Effector memory CD8-positive, alpha-beta T cell (primary cell): ENCODE measurements at regions not wholly inside any gene's neighbourhood (a gene's known extent, or its start where the extent isn't known, plus 50 kb on each side); places are given as distances from the start of the nearest gene placed in this dataset.

ENCODE experiments used
- ATAC-seq: fragments of 150-1000 bp; cut with Tn5 transposase; replicated peaks from 2 replicates; pipeline ENCODE4 v1.10.0; 2021; ENCODE audit warnings: mild to moderate bottlenecking, moderate library complexity
- DNase-seq, 3 experiments: peaks; one replicate each; pipeline ENCODE4 v3.0.0; 2021
- H3K27ac Mint-ChIP-seq, 2 donors: one replicate each; pipeline ENCODE4 v1.8.0; 2022; ENCODE audit warnings: mild to moderate bottlenecking in 2 of 2, mixed read lengths in 2 of 2, moderate library complexity in 2 of 2
- H3K27me3 Mint-ChIP-seq, 2 donors: one replicate each; pipeline ENCODE4 v1.8.0; 2022; ENCODE audit warnings: mixed read lengths in 2 of 2
- H3K36me3 Mint-ChIP-seq: one replicate; pipeline ENCODE4 v1.8.0; 2022; ENCODE audit warnings: mild to moderate bottlenecking, moderate library complexity, mixed read lengths; ENCODE audit not compliant: insufficient read depth
- H3K4me1 Mint-ChIP-seq, 2 donors: one replicate each; pipeline ENCODE4 v1.8.0; 2022; ENCODE audit warnings: low read depth in 2 of 2, mixed read lengths in 2 of 2
- H3K4me3 Mint-ChIP-seq, 2 donors: one replicate each; pipeline ENCODE4 v1.8.0; 2022; ENCODE audit warnings: mild to moderate bottlenecking in 2 of 2, mixed read lengths in 2 of 2, moderate library complexity in 2 of 2
- H3K9me3 Mint-ChIP-seq, 2 donors: one replicate each; pipeline ENCODE4 v1.8.0; 2022; ENCODE audit warnings: mixed read lengths in 2 of 2

GRCh38 chr2:116645155-116645554, 1169.3 kb upstream of the DDX18 start:
- Mint-ChIP-seq H3K27ac (no peak overlapping the region), H3K36me3 (no peaks in the 10 kb centered on the region), H3K9me3 (peaks cover 0 to 6% of the 10 kb centered on the region in 2 donors), H3K27me3 (no peaks in the 10 kb centered on the region), H3K4me1 (no peaks in the 10 kb centered on the region), H3K4me3 (no peak overlapping the region)
- ATAC-seq (no peak), DNase-seq (no peak)

GRCh38 chr2:116668691-116669090, 1145.8 kb upstream of the DDX18 start:
- Mint-ChIP-seq H3K9me3 (peaks cover 12 to 25% of the 10 kb centered on the region in 2 donors), H3K4me1 (no peaks in the 10 kb centered on the region), H3K27me3 (no peaks in the 10 kb centered on the region), H3K36me3 (no peaks in the 10 kb centered on the region), H3K4me3 (no peak overlapping the region), H3K27ac (no peak overlapping the region)
- no peak for ATAC-seq
- DNase-seq, result no peak

GRCh38 chr2:116669782-116670181, 1144.7 kb upstream of the DDX18 start:
- Mint-ChIP-seq H3K36me3 (no peaks in the 10 kb centered on the region), H3K4me3 (no peak overlapping the region), H3K27me3 (no peaks in the 10 kb centered on the region), H3K4me1 (no peaks in the 10 kb centered on the region), H3K27ac (no peak overlapping the region), H3K9me3 (peaks cover 12 to 15% of the 10 kb centered on the region in 2 donors)
- DNase-seq, result no peak
- ATAC-seq, result no peak

GRCh38 chr2:116674188-116674587, 1140.3 kb upstream of the DDX18 start:
- ATAC-seq, result no peak
- no peak overlapping the region for H3K27ac Mint-ChIP-seq
- peaks cover 13 to 24% of the 10 kb centered on the region in 2 donors for H3K9me3 Mint-ChIP-seq
- no peaks in the 10 kb centered on the region for H3K4me1 Mint-ChIP-seq
- no peaks in the 10 kb centered on the region for H3K27me3 Mint-ChIP-seq
- H3K4me3 Mint-ChIP-seq, result no peak overlapping the region
- DNase-seq, result no peak
- no peaks in the 10 kb centered on the region for H3K36me3 Mint-ChIP-seq

- DNase-seq (no peak), ATAC-seq (no peak)
- Mint-ChIP-seq H3K9me3 (peaks cover 11 to 26% of the 10 kb centered on the region in 2 donors), H3K27me3 (no peaks in the 10 kb centered on the region), H3K4me1 (no peaks in the 10 kb centered on the region), H3K36me3 (no peaks in the 10 kb centered on the region), H3K4me3 (no peak overlapping the region), H3K27ac (no peak overlapping the region)
Observed at GRCh38 chr2:116676776-116677175, 1137.7 kb upstream of the DDX18 start.

- Mint-ChIP-seq H3K36me3 (no peaks in the 10 kb centered on the region), H3K27me3 (no peaks in the 10 kb centered on the region), H3K4me3 (no peak overlapping the region), H3K9me3 (peaks cover 10 to 26% of the 10 kb centered on the region in 2 donors), H3K27ac (no peak overlapping the region), H3K4me1 (no peaks in the 10 kb centered on the region)
- DNase-seq, result no peak
- ATAC-seq, result no peak
Observed at GRCh38 chr2:116680256-116680936, 1134.1 kb upstream of the DDX18 start.

- Mint-ChIP-seq H3K9me3 (peaks cover 0 to 15% of the 10 kb centered on the region in 2 donors), H3K4me1 (no peaks in the 10 kb centered on the region), H3K27me3 (no peaks in the 10 kb centered on the region), H3K27ac (no peak overlapping the region), H3K36me3 (no peaks in the 10 kb centered on the region), H3K4me3 (no peak overlapping the region)
- DNase-seq (no peak), ATAC-seq (no peak)
Observed at GRCh38 chr2:116687371-116687770, 1127.1 kb upstream of the DDX18 start.

- ATAC-seq (no peak), DNase-seq (no peak)
- H3K4me3 Mint-ChIP-seq, result no peak overlapping the region
Observed at GRCh38 chr2:116692988-116693387, 1121.5 kb upstream of the DDX18 start.

GRCh38 chr2:116696223-116696622, 1118.3 kb upstream of the DDX18 start:
- Mint-ChIP-seq H3K4me3 (no peak overlapping the region), H3K4me1 (no peaks in the 10 kb centered on the region), H3K9me3 (peaks cover 9 to 12% of the 10 kb centered on the region in 2 donors), H3K27ac (no peak overlapping the region), H3K36me3 (no peaks in the 10 kb centered on the region), H3K27me3 (no peaks in the 10 kb centered on the region)
- DNase-seq, result no peak
- no peak for ATAC-seq

More at GRCh38 chr2:116692988-116693387, 1121.5 kb upstream of the DDX18 start:
- H3K9me3 Mint-ChIP-seq, result peaks cover 4 to 9% of the 10 kb centered on the region in 2 donors
- H3K36me3 Mint-ChIP-seq, result no peaks in the 10 kb centered on the region
- no peak overlapping the region for H3K27ac Mint-ChIP-seq
- no peaks in the 10 kb centered on the region for H3K4me1 Mint-ChIP-seq
- no peaks in the 10 kb centered on the region for H3K27me3 Mint-ChIP-seq

- no peak overlapping the region for H3K27ac Mint-ChIP-seq
- H3K36me3 Mint-ChIP-seq, result no peaks in the 10 kb centered on the region
- no peaks in the 10 kb centered on the region for H3K27me3 Mint-ChIP-seq
- DNase-seq (no peak), ATAC-seq (no peak)
- no peaks in the 10 kb centered on the region for H3K4me1 Mint-ChIP-seq
- H3K9me3 Mint-ChIP-seq, result peaks cover 6 to 12% of the 10 kb centered on the region in 2 donors
- H3K4me3 Mint-ChIP-seq, result no peak overlapping the region
Observed at GRCh38 chr2:116696903-116697302, 1117.6 kb upstream of the DDX18 start.

- H3K4me3 Mint-ChIP-seq, result no peak overlapping the region
Observed at GRCh38 chr2:116706396-116706795, 1108.1 kb upstream of the DDX18 start.

GRCh38 chr2:116716038-116716437, 1098.5 kb upstream of the DDX18 start:
- Mint-ChIP-seq H3K27ac (no peak overlapping the region), H3K27me3 (no peaks in the 10 kb centered on the region), H3K36me3 (peaks cover 2% of the 10 kb centered on the region), H3K4me3 (no peak overlapping the region), H3K9me3 (peaks cover 0 to 5% of the 10 kb centered on the region in 2 donors), H3K4me1 (no peaks in the 10 kb centered on the region)
- DNase-seq (no peak), ATAC-seq (no peak)

More at GRCh38 chr2:116706396-116706795, 1108.1 kb upstream of the DDX18 start:
- Mint-ChIP-seq H3K27me3 (no peaks in the 10 kb centered on the region), H3K36me3 (no peaks in the 10 kb centered on the region), H3K4me1 (no peaks in the 10 kb centered on the region), H3K27ac (no peak overlapping the region), H3K9me3 (peaks cover 10 to 29% of the 10 kb centered on the region in 2 donors)
- DNase-seq (no peak), ATAC-seq (no peak)

- Mint-ChIP-seq H3K27me3 (no peaks in the 10 kb centered on the region), H3K9me3 (peaks cover 1 to 9% of the 10 kb centered on the region in 2 donors), H3K4me3 (no peak overlapping the region), H3K27ac (no peak overlapping the region), H3K4me1 (no peaks in the 10 kb centered on the region), H3K36me3 (peaks cover 2% of the 10 kb centered on the region)
- DNase-seq (no peak), ATAC-seq (no peak)
Observed at GRCh38 chr2:116716444-116716843, 1098.0 kb upstream of the DDX18 start.

- no peak overlapping the region for H3K4me3 Mint-ChIP-seq
- no peak overlapping the region for H3K27ac Mint-ChIP-seq
- peaks cover 1 to 19% of the 10 kb centered on the region in 2 donors for H3K9me3 Mint-ChIP-seq
- DNase-seq (no peak), ATAC-seq (no peak)
- peaks cover 2% of the 10 kb centered on the region for H3K36me3 Mint-ChIP-seq
- no peaks in the 10 kb centered on the region for H3K27me3 Mint-ChIP-seq
- no peaks in the 10 kb centered on the region for H3K4me1 Mint-ChIP-seq
Observed at GRCh38 chr2:116717832-116718231, 1096.7 kb upstream of the DDX18 start.
